ENCODE measurements at regions not wholly inside any gene's neighbourhood (a gene's known extent, or its start where the extent isn't known, plus 50 kb on each side); places are given as distances from the start of the nearest gene placed in this dataset.

DNA sequence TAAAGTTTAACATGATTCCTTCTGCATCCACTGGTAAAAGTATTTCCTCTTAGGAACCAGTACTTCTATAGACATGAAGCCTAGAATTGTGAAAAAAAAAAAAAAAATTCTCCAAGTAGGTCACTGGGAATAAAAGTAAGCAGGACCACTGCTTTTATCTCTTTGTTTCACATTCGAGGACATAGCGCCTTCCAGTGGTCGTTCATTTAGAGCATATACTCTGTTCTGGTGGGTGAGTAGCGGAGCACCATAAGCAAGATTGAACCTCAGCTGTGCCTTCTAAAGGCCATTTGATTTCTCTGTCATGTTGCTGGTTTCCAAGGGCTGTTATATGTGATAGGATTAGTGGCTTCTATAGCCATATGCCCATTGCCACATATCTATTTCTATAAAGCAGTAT, 393.1 kb downstream of the TMEM232 start:
- no peaks in the 10 kb centered on the region for H3K79me2 ChIP-seq
- no peaks in the 10 kb centered on the region for H3K4me1 ChIP-seq
- H3K27ac ChIP-seq, result no peak overlapping the region
- H3K4me3 ChIP-seq (ENCODE audit: low read depth, low read length), result no peak overlapping the region
- H3K27me3 ChIP-seq (ENCODE audit: control insufficient read depth, insufficient read depth, low read length), result no peaks in the 10 kb centered on the region
- H3K9ac ChIP-seq, result no peak overlapping the region
- H3K4me2 ChIP-seq (ENCODE audit: low read length), result no peak overlapping the region
- no peaks in the 10 kb centered on the region for H3K9me3 ChIP-seq (ENCODE audit: control insufficient read depth, low read length)
- no peak overlapping the region for H2AFZ ChIP-seq
- H3K36me3 ChIP-seq (ENCODE audit: control insufficient read depth, insufficient read depth, low read length), result no peaks in the 10 kb centered on the region
- TF ChIP-seq, protein P1, sequence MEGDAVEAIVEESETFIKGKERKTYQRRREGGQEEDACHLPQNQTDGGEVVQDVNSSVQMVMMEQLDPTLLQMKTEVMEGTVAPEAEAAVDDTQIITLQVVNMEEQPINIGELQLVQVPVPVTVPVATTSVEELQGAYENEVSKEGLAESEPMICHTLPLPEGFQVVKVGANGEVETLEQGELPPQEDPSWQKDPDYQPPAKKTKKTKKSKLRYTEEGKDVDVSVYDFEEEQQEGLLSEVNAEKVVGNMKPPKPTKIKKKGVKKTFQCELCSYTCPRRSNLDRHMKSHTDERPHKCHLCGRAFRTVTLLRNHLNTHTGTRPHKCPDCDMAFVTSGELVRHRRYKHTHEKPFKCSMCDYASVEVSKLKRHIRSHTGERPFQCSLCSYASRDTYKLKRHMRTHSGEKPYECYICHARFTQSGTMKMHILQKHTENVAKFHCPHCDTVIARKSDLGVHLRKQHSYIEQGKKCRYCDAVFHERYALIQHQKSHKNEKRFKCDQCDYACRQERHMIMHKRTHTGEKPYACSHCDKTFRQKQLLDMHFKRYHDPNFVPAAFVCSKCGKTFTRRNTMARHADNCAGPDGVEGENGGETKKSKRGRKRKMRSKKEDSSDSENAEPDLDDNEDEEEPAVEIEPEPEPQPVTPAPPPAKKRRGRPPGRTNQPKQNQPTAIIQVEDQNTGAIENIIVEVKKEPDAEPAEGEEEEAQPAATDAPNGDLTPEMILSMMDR (IDR thresholded peaks at IDR 0.05), result no peak

DNA sequence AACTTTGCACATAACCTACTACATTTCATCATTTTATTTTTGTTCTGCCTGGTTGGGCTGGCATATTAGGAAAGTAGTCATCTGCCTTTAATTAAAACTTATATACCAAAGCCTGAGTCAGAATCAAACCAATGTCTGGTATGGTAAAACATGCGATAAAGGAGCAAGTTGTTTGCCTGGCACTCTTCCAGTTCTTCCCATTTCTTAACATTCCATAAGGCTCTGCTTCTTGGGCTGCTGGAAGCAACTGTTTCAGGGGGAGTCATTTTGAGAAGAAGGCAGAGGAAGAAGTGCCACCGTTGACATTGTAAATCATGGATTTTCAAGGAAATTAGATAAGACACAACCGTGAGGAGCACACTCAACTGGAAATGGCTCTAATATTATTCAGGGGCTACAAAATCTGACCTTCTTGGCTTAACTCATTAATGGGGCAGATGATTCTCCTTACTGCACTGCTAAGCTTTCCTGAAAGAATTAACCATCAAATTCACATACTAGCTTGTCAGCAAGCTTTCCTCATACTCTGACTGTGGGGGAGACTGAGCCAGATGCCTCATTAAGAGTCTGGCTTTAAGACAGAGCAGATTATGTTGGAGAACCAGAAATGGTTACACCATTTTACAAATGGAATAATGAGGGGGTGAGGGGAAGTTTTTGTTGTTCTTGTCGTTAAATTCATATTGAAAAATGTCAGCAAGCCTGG, 391.0 kb downstream of the TMEM232 start:
- TF ChIP-seq, protein P1 (IDR thresholded peaks at IDR 0.05), result no peak
- Histone ChIP-seq H3K9me3 (ENCODE audit: control insufficient read depth, low read length) (no peaks in the 10 kb centered on the region), H3K4me3 (ENCODE audit: low read depth, low read length) (no peak overlapping the region), H3K27me3 (ENCODE audit: control insufficient read depth, insufficient read depth, low read length) (no peaks in the 10 kb centered on the region), H3K9ac (no peak overlapping the region), H3K4me2 (ENCODE audit: low read length) (no peak overlapping the region), H3K79me2 (no peaks in the 10 kb centered on the region), H3K4me1 (no peaks in the 10 kb centered on the region), H3K27ac (no peak overlapping the region), H2AFZ (no peak overlapping the region), H3K36me3 (ENCODE audit: control insufficient read depth, insufficient read depth, low read length) (no peaks in the 10 kb centered on the region)

DNA sequence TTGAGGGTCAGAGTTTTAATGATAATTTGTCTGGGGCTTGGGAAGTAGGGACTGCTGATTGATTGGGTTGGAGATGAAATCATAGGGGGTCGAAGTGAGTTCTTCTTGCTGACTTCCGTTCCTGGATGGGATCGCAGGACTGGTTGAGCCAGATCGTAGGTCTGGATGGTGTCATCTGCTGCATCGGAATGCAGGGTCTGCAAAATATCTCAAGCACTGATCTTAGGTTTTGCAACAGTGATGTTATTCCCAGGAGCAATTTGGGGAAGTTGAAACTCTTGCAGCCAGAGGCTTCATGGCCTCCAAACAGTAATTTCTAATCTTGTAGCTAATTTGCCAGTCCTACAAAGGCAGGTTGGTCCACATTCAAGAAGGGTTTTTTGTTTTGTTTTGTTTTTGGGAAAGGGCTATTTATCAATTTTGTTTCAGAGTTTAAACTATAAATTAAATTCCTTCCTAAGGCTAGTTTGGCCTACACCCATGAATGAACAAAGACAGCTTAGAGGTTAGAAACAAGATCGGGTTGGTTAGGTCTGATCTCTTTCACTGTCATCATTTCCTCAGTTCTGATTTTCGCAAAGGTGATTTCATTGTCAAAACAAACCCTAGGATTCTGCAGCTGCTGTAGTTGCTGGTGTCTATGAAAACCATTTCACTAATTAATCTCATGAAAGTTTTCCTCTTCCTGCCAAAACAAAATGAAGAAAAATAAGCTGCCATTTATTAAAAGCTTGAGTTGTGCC, 388.0 kb downstream of the TMEM232 start:
- Histone ChIP-seq H3K9me3 (ENCODE audit: control insufficient read depth, low read length) (no peaks in the 10 kb centered on the region), H3K4me3 (ENCODE audit: low read depth, low read length) (no peak overlapping the region), H3K27me3 (ENCODE audit: control insufficient read depth, insufficient read depth, low read length) (no peaks in the 10 kb centered on the region), H3K36me3 (ENCODE audit: control insufficient read depth, insufficient read depth, low read length) (no peaks in the 10 kb centered on the region), H3K27ac (no peak overlapping the region), H3K4me2 (ENCODE audit: low read length) (no peak overlapping the region), H2AFZ (no peak overlapping the region), H3K79me2 (no peaks in the 10 kb centered on the region), H3K4me1 (no peaks in the 10 kb centered on the region), H3K9ac (no peak overlapping the region)
- TF ChIP-seq, protein P1 (IDR thresholded peaks at IDR 0.05), result no peak

DNA sequence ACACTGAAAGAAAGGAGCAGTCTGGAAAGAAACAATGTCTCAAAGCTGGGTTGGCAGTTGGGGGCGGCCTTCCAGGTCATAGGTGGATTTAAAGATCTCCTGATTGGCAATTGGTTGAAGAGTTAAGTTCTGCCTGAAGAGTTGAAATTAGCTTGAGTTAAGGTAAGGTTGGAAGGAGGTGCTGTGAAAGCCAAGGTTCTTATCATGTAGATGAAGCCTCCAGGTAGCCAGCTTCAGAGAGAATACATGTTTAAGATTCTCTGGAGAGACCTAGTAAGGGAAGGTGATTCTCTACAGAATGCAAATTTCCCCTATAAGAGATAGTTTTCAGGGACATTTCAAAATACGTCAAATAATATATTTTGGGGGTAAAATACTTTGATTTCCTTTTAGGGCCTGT, 387.1 kb downstream of the TMEM232 start:
- H3K4me2 ChIP-seq (ENCODE audit: low read length), result no peak overlapping the region
- TF ChIP-seq, protein P1 (IDR thresholded peaks at IDR 0.05), result no peak
- H3K27ac ChIP-seq, result no peak overlapping the region
- H2AFZ ChIP-seq, result no peak overlapping the region
- H3K4me1 ChIP-seq, result no peaks in the 10 kb centered on the region
- H3K9me3 ChIP-seq (ENCODE audit: control insufficient read depth, low read length), result no peaks in the 10 kb centered on the region
- H3K9ac ChIP-seq, result no peak overlapping the region
- no peaks in the 10 kb centered on the region for H3K27me3 ChIP-seq (ENCODE audit: control insufficient read depth, insufficient read depth, low read length)
- H3K36me3 ChIP-seq (ENCODE audit: control insufficient read depth, insufficient read depth, low read length), result no peaks in the 10 kb centered on the region
- H3K4me3 ChIP-seq (ENCODE audit: low read depth, low read length), result no peak overlapping the region
- H3K79me2 ChIP-seq, result no peaks in the 10 kb centered on the region

Measured in parathyroid adenoma (tissue), 2 donors.